ENCODE measurements at regions not wholly inside any gene's neighbourhood (a gene's known extent, or its start where the extent isn't known, plus 50 kb on each side); places are given as distances from the start of the nearest gene placed in this dataset.

DNA sequence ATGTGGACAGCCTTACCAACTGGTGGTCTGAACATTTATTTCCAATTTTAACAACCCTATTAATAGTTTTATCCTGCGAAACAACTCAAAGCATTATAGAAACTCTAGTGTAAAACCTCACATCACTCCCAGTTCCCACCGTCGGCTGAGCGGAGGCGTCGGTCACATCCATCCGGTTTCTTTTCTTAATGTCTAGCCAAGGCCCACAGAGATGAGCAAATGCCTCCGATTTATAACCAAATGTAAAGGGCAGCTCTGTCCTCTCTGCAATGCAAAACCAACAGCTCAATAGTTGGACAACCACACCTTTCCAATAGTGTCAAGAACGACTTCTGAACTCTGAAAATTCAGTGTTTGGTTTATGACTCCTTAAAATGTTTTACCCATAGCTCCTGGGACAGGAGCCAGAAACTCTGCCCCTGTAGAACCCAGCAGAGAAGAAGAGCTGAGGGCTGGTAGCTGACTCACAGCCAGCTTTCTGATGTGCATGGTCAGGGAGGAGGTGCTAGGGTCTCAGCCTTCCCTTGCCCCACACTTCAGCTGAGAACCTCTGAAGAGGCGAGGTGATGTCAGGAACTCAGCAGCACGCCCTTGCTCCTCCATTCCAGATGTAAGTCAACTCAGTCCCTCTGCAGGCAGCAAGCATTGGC lies 90.2 kb upstream of the UQCRFS1 start:
- in situ Hi-C loops (cut with MboI; ENCODE audit: low sequenced_read_pairs in 4 of 4) (no loop called here), intact Hi-C loops (cut with DNase I; ENCODE audit: low total_unique reads) (no loop called here)
- ATAC-seq (no peak), DNase-seq (no peak)
- Histone ChIP-seq H3K27ac (no peak overlapping the region), H3K4me3 (no peak overlapping the region), H3K27me3 (peaks cover 0 to 12% (median under 1%) of the 10 kb centered on the region in 3 donors), H3K9me3 (no peaks in the 10 kb centered on the region), H3K36me3 (no peaks in the 10 kb centered on the region), H3K4me1 (no peaks in the 10 kb centered on the region)
- TF ChIP-seq, protein P1, sequence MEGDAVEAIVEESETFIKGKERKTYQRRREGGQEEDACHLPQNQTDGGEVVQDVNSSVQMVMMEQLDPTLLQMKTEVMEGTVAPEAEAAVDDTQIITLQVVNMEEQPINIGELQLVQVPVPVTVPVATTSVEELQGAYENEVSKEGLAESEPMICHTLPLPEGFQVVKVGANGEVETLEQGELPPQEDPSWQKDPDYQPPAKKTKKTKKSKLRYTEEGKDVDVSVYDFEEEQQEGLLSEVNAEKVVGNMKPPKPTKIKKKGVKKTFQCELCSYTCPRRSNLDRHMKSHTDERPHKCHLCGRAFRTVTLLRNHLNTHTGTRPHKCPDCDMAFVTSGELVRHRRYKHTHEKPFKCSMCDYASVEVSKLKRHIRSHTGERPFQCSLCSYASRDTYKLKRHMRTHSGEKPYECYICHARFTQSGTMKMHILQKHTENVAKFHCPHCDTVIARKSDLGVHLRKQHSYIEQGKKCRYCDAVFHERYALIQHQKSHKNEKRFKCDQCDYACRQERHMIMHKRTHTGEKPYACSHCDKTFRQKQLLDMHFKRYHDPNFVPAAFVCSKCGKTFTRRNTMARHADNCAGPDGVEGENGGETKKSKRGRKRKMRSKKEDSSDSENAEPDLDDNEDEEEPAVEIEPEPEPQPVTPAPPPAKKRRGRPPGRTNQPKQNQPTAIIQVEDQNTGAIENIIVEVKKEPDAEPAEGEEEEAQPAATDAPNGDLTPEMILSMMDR (IDR thresholded peaks at IDR 0.05 in 4 of 5, conservative IDR thresholded peaks at IDR 0.05 in 1 of 5): no peak
- no peak for TF ChIP-seq POLR2A (IDR thresholded peaks at IDR 0.05)

DNA sequence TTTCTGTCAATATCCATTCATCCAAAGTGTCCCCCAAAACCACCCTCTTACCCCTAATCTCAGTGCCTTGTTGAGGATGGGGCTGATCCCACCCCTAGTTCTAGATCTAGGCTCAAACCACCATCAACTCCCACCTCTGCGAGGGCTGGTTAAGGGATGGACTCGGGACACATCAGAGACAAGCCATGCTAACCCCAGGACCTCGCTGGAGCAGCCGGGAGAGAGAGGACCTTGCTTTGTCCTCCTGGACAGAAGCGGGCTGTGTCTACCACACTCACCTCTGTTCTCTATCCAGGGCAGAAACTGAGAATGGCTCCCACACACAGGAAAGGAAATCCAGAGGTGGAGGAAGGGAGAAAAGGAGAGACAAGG lies 90.8 kb upstream of the UQCRFS1 start:
- TF ChIP-seq, protein P1 (IDR thresholded peaks at IDR 0.05 in 4 of 5, conservative IDR thresholded peaks at IDR 0.05 in 1 of 5): no peak
- no peak for TF ChIP-seq POLR2A (IDR thresholded peaks at IDR 0.05)
- DNase-seq (no peak), ATAC-seq (no peak)
- in situ Hi-C loops (cut with MboI; ENCODE audit: low sequenced_read_pairs in 4 of 4): no loop called here
- Histone ChIP-seq H3K4me3 (no peak overlapping the region), H3K9me3 (no peaks in the 10 kb centered on the region), H3K27me3 (peaks cover 0 to 12% (median 6%) of the 10 kb centered on the region in 3 donors), H3K27ac (no peak overlapping the region), H3K36me3 (no peaks in the 10 kb centered on the region), H3K4me1 (no peaks in the 10 kb centered on the region)
- intact Hi-C loops (cut with DNase I; ENCODE audit: low total_unique reads): no loop called here

DNA sequence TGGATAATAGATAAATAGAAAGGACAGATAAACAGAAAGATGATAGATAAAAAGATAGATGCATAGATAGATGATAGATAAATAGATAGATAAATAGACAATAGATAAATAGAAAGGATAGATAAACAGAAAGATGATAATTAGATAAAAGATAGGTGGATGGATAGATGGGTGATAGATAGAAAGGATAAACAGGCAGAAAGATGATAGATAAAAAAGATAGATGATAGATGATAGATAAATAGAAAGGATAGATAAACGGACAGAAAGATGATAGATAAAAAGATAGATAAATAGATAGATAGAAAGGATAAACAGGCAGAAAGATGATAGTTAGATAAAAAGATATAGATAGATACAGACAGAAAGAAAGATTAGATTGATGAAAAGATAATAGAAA lies 92.3 kb upstream of the UQCRFS1 start:
- H3K27ac ChIP-seq: no peak overlapping the region
- intact Hi-C loops (cut with DNase I; ENCODE audit: low total_unique reads): no loop called here
- TF ChIP-seq, protein P1 (IDR thresholded peaks at IDR 0.05 in 4 of 5, conservative IDR thresholded peaks at IDR 0.05 in 1 of 5): no peak
- TF ChIP-seq POLR2A (IDR thresholded peaks at IDR 0.05): no peak
- in situ Hi-C loops (cut with MboI; ENCODE audit: low sequenced_read_pairs in 4 of 4): no loop called here
- no peak overlapping the region for H3K4me3 ChIP-seq
- H3K27me3 ChIP-seq: peaks cover 0 to 21% (median 18%) of the 10 kb centered on the region in 3 donors
- no peaks in the 10 kb centered on the region for H3K36me3 ChIP-seq
- H3K4me1 ChIP-seq: no peaks in the 10 kb centered on the region
- no peaks in the 10 kb centered on the region for H3K9me3 ChIP-seq
- DNase-seq: no peak
- ATAC-seq: no peak

- Histone ChIP-seq H3K4me3 (no peak overlapping the region), H3K36me3 (no peaks in the 10 kb centered on the region), H3K4me1 (no peaks in the 10 kb centered on the region), H3K27ac (no peak overlapping the region), H3K9me3 (no peaks in the 10 kb centered on the region), H3K27me3 (peaks cover 5 to 23% (median 18%) of the 10 kb centered on the region in 3 donors)
- DNase-seq (no peak), ATAC-seq (no peak)
- TF ChIP-seq, protein P1 (IDR thresholded peaks at IDR 0.05 in 4 of 5, conservative IDR thresholded peaks at IDR 0.05 in 1 of 5): no peak
- TF ChIP-seq POLR2A (IDR thresholded peaks at IDR 0.05): no peak
- intact Hi-C loops (cut with DNase I; ENCODE audit: low total_unique reads) (no loop called here), in situ Hi-C loops (cut with MboI; ENCODE audit: low sequenced_read_pairs in 4 of 4) (no loop called here)
These were observed 96.1 kb upstream of the UQCRFS1 start for GRCh38 chr19:29308977-29309590.

Measured in gastrocnemius medialis (tissue), 4 donors.